ENCODE measurements at regions not wholly inside any gene's neighbourhood (a gene's known extent, or its start where the extent isn't known, plus 50 kb on each side); places are given as distances from the start of the nearest gene placed in this dataset.

- TF ChIP-seq POLR2A (IDR thresholded peaks at IDR 0.05; ENCODE audit: low read length) (no peak), GATA1 (IDR thresholded peaks at IDR 0.05; ENCODE audit: low read depth, low read length) (no peak)
Observed at GRCh38 chr9:29325894-29326293, 1752.6 kb upstream of the C9orf72 start.

All from erythroblast (primary cell).